DOHH2 (cell line): ENCODE measurements at regions not wholly inside any gene's neighbourhood (a gene's known extent, or its start where the extent isn't known, plus 50 kb on each side); places are given as distances from the start of the nearest gene placed in this dataset.

Experiments used
- H3F3A ChIP-seq: fragments of 200-600 bp; sonication (generic), shearing (Covaris generic); 2 replicates; pipeline ENCODE4 v1.6.0; 2016; ENCODE audit warnings: antibody characterized with exemption, mild to moderate bottlenecking; ENCODE audit not compliant: control insufficient read depth, insufficient read depth
- H3K27ac ChIP-seq: fragments of 200-600 bp; sonication (generic); 2 replicates; pipeline ENCODE4 v1.5.1; 2014; ENCODE audit warnings: low read depth, mild to moderate bottlenecking, low read length, moderate library complexity
- H3K27me3 ChIP-seq: fragments of 200-600 bp; sonication (generic); 2 replicates; pipeline ENCODE4 v1.6.1; 2014; ENCODE audit warnings: mild to moderate bottlenecking, low read length, mixed read lengths; ENCODE audit not compliant: control insufficient read depth
- H3K36me3 ChIP-seq: fragments of 200-600 bp; sonication (generic); 2 replicates; pipeline ENCODE4 v1.6.1; 2014; ENCODE audit warnings: mild to moderate bottlenecking, low read length, moderate library complexity, mixed read lengths; ENCODE audit not compliant: control insufficient read depth
- H3K4me1 ChIP-seq: fragments of 200-600 bp; sonication (generic); 2 replicates; pipeline ENCODE4 v1.6.1; 2014; ENCODE audit warnings: mild to moderate bottlenecking, low read length, mixed read lengths; ENCODE audit not compliant: control insufficient read depth
- H3K4me2 ChIP-seq: fragments of 200-600 bp; sonication (generic); 2 replicates; pipeline ENCODE4 v1.6.0; 2014; ENCODE audit warnings: mild to moderate bottlenecking, low read length, moderate library complexity
- H3K4me3 ChIP-seq: fragments of 200-600 bp; sonication (generic); 2 replicates; pipeline ENCODE4 v1.5.1; 2014; ENCODE audit warnings: mild to moderate bottlenecking, low read length, mixed read lengths
- H3K79me2 ChIP-seq: fragments of 200-600 bp; sonication (generic); 2 replicates; pipeline ENCODE4 v1.6.1; 2014; ENCODE audit warnings: mild to moderate bottlenecking, low read length, mixed read lengths; ENCODE audit not compliant: control insufficient read depth
- H3K9me2 ChIP-seq: fragments of 200-600 bp; sonication (generic); replicated peaks from 2 replicates; pipeline ENCODE4 v1.6.1; 2014; ENCODE audit warnings: mild to moderate bottlenecking, low read length, mixed read lengths; ENCODE audit not compliant: control insufficient read depth
- H3K9me3 ChIP-seq: fragments of 200-600 bp; sonication (generic); 2 replicates; pipeline ENCODE4 v1.6.1; 2014; ENCODE audit warnings: antibody characterized with exemption, low read length, mixed read lengths; ENCODE audit not compliant: control insufficient read depth, insufficient read depth
- H4K20me1 ChIP-seq: fragments of 200-600 bp; sonication (generic); 2 replicates; pipeline ENCODE4 v1.6.0; 2014; ENCODE audit warnings: low read depth, mild to moderate bottlenecking, antibody characterized with exemption, low read length, moderate library complexity; ENCODE audit not compliant: control insufficient read depth, insufficient read depth
- EZH2phosphoT487 ChIP-seq: fragments of 200-600 bp; sonication (generic); IDR thresholded peaks from 2 replicates; pipeline ENCODE4 v1.6.1; 2017; ENCODE audit warnings: borderline replicate concordance, mild to moderate bottlenecking, antibody characterized with exemption, low read length, moderate library complexity, mixed read lengths
- TF ChIP-seq, protein P1 (sequence below): fragments of 200-600 bp; sonication (generic); IDR thresholded peaks from one replicate; pipeline ENCODE4 v1.5.1; 2014; ENCODE audit warnings: antibody characterized with exemption, mild to moderate bottlenecking, low read depth, low read length; ENCODE audit not compliant: poor library complexity, severe bottlenecking

DNA sequence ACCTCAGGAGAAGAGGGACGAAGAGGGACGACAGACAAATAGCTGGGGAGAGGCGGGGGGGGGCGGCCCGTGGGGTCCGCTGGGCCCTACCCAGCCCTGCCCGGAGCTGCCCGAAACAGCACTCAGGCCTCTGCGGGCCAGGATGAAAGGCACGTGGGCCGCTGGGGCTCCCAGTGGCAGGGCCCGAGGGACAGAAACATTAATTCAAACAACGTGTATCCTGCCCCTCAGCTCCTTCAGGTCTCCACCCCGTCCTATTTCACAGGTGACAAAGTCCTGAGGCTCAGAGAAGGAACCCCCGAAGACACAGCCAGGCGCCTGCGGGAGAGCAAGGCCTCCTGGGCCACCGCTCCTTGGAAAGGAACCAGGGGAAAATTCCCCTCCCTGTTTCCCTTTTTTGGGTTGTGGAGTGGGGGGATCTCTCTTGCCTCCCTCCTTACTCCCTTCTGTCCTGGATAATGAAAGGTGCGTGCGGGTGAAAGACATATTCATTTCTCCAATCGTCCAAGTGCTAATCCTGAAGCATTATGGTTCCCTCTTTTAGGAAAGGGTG, 93.3 kb downstream of the RNASET2 start:
- H3K4me1 ChIP-seq = peaks cover 7% of the 10 kb centered on the region; the same call in 1 of the 2 replicates
- no peaks in the 10 kb centered on the region for H3K79me2 ChIP-seq
- H3K9me3 ChIP-seq = no peaks in the 10 kb centered on the region
- no peaks in the 10 kb centered on the region for H3K36me3 ChIP-seq
- peaks cover 55% of the 10 kb centered on the region for H3K27me3 ChIP-seq
- peak overlapping the region; percentile 51 for H3K4me2 ChIP-seq
- no peaks in the 10 kb centered on the region for H4K20me1 ChIP-seq
- TF ChIP-seq, protein P1, sequence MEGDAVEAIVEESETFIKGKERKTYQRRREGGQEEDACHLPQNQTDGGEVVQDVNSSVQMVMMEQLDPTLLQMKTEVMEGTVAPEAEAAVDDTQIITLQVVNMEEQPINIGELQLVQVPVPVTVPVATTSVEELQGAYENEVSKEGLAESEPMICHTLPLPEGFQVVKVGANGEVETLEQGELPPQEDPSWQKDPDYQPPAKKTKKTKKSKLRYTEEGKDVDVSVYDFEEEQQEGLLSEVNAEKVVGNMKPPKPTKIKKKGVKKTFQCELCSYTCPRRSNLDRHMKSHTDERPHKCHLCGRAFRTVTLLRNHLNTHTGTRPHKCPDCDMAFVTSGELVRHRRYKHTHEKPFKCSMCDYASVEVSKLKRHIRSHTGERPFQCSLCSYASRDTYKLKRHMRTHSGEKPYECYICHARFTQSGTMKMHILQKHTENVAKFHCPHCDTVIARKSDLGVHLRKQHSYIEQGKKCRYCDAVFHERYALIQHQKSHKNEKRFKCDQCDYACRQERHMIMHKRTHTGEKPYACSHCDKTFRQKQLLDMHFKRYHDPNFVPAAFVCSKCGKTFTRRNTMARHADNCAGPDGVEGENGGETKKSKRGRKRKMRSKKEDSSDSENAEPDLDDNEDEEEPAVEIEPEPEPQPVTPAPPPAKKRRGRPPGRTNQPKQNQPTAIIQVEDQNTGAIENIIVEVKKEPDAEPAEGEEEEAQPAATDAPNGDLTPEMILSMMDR = no peak
- TF ChIP-seq EZH2phosphoT487 = no peak
- H3K9me2 ChIP-seq = no peaks in the 10 kb centered on the region
- H3F3A ChIP-seq = no peaks in the 10 kb centered on the region
- H3K27ac ChIP-seq = no peak overlapping the region
- H3K4me3 ChIP-seq = no peak overlapping the region; the same call in 1 of the 2 replicates

DNA sequence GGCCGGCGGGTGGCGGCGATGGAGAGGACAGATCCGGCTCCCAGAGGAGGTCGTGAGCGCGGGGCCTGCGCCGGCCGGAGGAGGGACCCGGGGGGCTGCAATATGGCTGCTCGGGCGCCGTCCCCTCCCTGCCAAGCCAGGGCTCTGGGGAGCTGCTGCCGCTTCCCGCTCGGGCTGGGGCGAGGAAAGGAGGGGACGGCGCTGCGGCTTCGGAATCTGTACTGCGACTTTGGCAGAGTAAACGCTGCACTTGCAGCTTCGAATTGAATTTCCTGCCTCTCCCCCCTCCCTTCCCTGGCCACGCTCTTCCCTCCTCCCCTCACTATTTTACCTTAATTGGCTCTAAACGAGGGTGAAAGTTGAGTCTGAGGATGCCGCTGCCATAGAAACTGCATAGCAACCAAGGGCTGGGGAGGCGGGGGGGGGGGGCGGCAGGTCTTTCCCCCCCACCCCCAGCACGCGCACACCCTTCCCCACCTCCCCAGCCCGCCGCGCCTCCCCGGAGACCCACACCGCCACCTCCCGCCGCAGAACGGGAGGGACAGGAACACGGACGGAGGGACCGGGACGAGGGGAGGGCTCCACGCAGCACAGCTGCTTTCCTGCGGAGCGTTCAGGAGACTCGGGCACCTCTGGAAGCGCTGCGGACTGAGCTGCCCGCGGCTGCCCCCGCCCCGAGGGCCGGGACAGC, 93.9 kb downstream of the RNASET2 start:
- peaks cover 55% of the 10 kb centered on the region for H3K27me3 ChIP-seq
- peak overlapping the region; percentile 41 for H3K4me3 ChIP-seq

DNA sequence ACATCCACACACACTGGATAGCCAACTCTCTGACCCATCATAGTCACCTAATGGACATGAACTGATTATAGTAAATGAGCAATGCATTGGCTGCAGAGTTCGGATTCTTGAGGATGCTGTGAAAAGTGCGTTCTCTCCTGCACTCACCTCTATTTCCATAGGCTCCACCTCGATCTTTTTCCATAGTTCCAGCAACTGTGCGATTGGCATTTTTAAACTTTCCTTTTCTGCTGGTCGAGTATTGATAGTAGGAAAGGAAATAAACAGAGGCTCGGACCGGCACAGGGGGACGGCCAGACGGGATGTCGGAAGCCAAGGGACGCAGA, 94.4 kb downstream of the RNASET2 start:
- Histone ChIP-seq H3K4me2 (peak overlapping the region; percentile 51), H4K20me1 (no peaks in the 10 kb centered on the region), H3F3A (no peaks in the 10 kb centered on the region), H3K9me2 (no peaks in the 10 kb centered on the region), H3K79me2 (no peaks in the 10 kb centered on the region), H3K9me3 (no peaks in the 10 kb centered on the region), H3K27me3 (peaks cover 55% of the 10 kb centered on the region), H3K4me1 (peaks cover 7% of the 10 kb centered on the region; the same call in 1 of the 2 replicates), H3K27ac (no peak overlapping the region), H3K36me3 (no peaks in the 10 kb centered on the region), H3K4me3 (0 out of 2 replicates have a peak overlapping the region, but pooled peaks have one; percentile 41)
- TF ChIP-seq, protein P1 = no peak
- no peak; the same call in 1 of the 2 replicates for TF ChIP-seq EZH2phosphoT487

More for the DNA sequence above, 93.9 kb downstream of the RNASET2 start:
- Histone ChIP-seq H3F3A (no peaks in the 10 kb centered on the region), H3K36me3 (no peaks in the 10 kb centered on the region), H3K9me3 (no peaks in the 10 kb centered on the region), H3K79me2 (no peaks in the 10 kb centered on the region), H3K9me2 (no peaks in the 10 kb centered on the region), H4K20me1 (no peaks in the 10 kb centered on the region), H3K4me1 (peaks cover 7% of the 10 kb centered on the region; the same call in 1 of the 2 replicates), H3K27ac (no peak overlapping the region), H3K4me2 (peak overlapping the region; percentile 51)
- TF ChIP-seq, protein P1 = no peak
- TF ChIP-seq EZH2phosphoT487 = 0 out of 2 replicates have a peak, but pooled peaks have one; percentile 92
